ENCODE measurements at regions not wholly inside any gene's neighbourhood (a gene's known extent, or its start where the extent isn't known, plus 50 kb on each side); places are given as distances from the start of the nearest gene placed in this dataset.

DNA sequence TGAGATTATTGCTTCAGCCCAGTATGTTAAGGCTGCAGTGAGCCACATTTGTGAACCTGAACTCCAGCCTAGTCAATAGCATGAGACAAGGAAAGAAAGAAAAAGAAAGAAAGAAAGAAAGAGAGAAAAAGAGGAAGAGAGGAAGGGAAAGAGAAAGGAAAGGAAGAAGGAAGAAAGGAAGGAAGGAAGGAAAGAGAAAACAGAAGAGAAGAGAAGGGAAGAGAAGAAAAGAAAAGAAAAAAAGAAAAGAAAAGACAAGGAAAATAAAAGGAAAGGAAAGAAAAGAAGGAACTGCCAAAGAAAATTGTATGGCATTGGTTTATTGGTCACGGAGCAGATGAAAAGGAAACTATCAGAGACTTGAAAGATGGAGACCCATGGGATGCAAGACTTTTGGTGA is 1158.8 kb downstream of the OLFM4 start:
- TF ChIP-seq, protein P1, sequence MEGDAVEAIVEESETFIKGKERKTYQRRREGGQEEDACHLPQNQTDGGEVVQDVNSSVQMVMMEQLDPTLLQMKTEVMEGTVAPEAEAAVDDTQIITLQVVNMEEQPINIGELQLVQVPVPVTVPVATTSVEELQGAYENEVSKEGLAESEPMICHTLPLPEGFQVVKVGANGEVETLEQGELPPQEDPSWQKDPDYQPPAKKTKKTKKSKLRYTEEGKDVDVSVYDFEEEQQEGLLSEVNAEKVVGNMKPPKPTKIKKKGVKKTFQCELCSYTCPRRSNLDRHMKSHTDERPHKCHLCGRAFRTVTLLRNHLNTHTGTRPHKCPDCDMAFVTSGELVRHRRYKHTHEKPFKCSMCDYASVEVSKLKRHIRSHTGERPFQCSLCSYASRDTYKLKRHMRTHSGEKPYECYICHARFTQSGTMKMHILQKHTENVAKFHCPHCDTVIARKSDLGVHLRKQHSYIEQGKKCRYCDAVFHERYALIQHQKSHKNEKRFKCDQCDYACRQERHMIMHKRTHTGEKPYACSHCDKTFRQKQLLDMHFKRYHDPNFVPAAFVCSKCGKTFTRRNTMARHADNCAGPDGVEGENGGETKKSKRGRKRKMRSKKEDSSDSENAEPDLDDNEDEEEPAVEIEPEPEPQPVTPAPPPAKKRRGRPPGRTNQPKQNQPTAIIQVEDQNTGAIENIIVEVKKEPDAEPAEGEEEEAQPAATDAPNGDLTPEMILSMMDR (IDR thresholded peaks at IDR 0.05; ENCODE audit: low read depth, low read length, poor library complexity, severe bottlenecking) = no peak
- TF ChIP-seq EZH2phosphoT487 (IDR thresholded peaks at IDR 0.05; ENCODE audit: borderline replicate concordance, low read length) = no peak
